H9 (cell line): ENCODE measurements at regions not wholly inside any gene's neighbourhood (a gene's known extent, or its start where the extent isn't known, plus 50 kb on each side); places are given as distances from the start of the nearest gene placed in this dataset.

Experiments
- DNase-seq: peaks from one replicate; pipeline ENCODE4 v3.0.0-alpha.2; 2017
- H2AFZ ChIP-seq: one replicate; pipeline ENCODE4 v1.6.1; 2013; ENCODE audit warnings: mild to moderate bottlenecking, low read length, control low read depth, moderate library complexity
- H2AK5ac ChIP-seq: 2 replicates; pipeline ENCODE4 v1.6.1; 2013; ENCODE audit warnings: low read length, control low read depth, mixed read lengths; ENCODE audit not compliant: insufficient read length
- H2BK120ac ChIP-seq: one replicate; pipeline ENCODE4 v1.6.1; 2013; ENCODE audit warnings: low read depth, mild to moderate bottlenecking, low read length, control low read depth, inconsistent platforms; ENCODE audit not compliant: poor library complexity, severe bottlenecking
- H2BK12ac ChIP-seq: 2 replicates; pipeline ENCODE4 v1.6.1; 2013; ENCODE audit warnings: low read length, control low read depth, mixed read lengths, low read depth; ENCODE audit not compliant: insufficient read length
- H2BK15ac ChIP-seq: 2 replicates; pipeline ENCODE4 v1.6.1; 2013; ENCODE audit warnings: low read depth, low read length, control low read depth
- H2BK20ac ChIP-seq: one replicate; pipeline ENCODE4 v1.6.1; 2013; ENCODE audit warnings: low read depth, mild to moderate bottlenecking, low read length, control low read depth, inconsistent platforms; ENCODE audit not compliant: poor library complexity, severe bottlenecking
- H2BK5ac ChIP-seq: 2 replicates; pipeline ENCODE4 v1.6.1; 2013; ENCODE audit warnings: low read length, control low read depth, mixed read lengths; ENCODE audit not compliant: insufficient read length
- H3K14ac ChIP-seq: 2 replicates; pipeline ENCODE4 v1.6.1; 2013; ENCODE audit warnings: low read length, control low read depth; ENCODE audit not compliant: insufficient read depth
- H3K18ac ChIP-seq: 2 replicates; pipeline ENCODE4 v1.6.1; 2013; ENCODE audit warnings: low read depth, mild to moderate bottlenecking, mixed read lengths, low read length, control low read depth; ENCODE audit not compliant: insufficient read length
- H3K23ac ChIP-seq: 2 replicates; pipeline ENCODE4 v1.6.1; 2013; ENCODE audit warnings: low read length, control low read depth, mixed read lengths, low read depth; ENCODE audit not compliant: insufficient read length
- H3K23me2 ChIP-seq: 2 replicates; pipeline ENCODE4 v1.6.1; 2013; ENCODE audit warnings: low read depth, mild to moderate bottlenecking, mixed read lengths, low read length, control low read depth; ENCODE audit not compliant: insufficient read length, poor library complexity, severe bottlenecking
- H3K27ac ChIP-seq: 2 replicates; pipeline ENCODE4 v1.5.1; 2013; ENCODE audit warnings: low read length, control low read depth, mixed read lengths, low read depth; ENCODE audit not compliant: insufficient read length
- H3K27me3 ChIP-seq: 2 replicates; pipeline ENCODE4 v1.6.1; 2013; ENCODE audit warnings: low read length, control low read depth, inconsistent platforms; ENCODE audit not compliant: insufficient read depth
- H3K4ac ChIP-seq: 2 replicates; pipeline ENCODE4 v1.6.1; 2013; ENCODE audit warnings: low read depth, mild to moderate bottlenecking, control low read depth, inconsistent platforms, low read length, moderate library complexity
- H3K4me1 ChIP-seq: 2 replicates; pipeline ENCODE4 v1.6.1; 2013; ENCODE audit warnings: low read length, control low read depth, inconsistent platforms; ENCODE audit not compliant: insufficient read depth
- H3K4me2 ChIP-seq: 2 replicates; pipeline ENCODE4 v1.6.1; 2013; ENCODE audit warnings: low read length, control low read depth, mixed read lengths; ENCODE audit not compliant: insufficient read length, insufficient read depth
- H3K56ac ChIP-seq: 2 replicates; pipeline ENCODE4 v1.6.1; 2013; ENCODE audit warnings: low read depth, mild to moderate bottlenecking, mixed read lengths, low read length, control low read depth; ENCODE audit not compliant: insufficient read length
- H3K79me1 ChIP-seq: 2 replicates; pipeline ENCODE4 v1.6.1; 2013; ENCODE audit warnings: low read depth, mild to moderate bottlenecking, moderate library complexity, low read length, control low read depth, inconsistent platforms; ENCODE audit not compliant: insufficient read depth, poor library complexity, severe bottlenecking
- H3K79me2 ChIP-seq: 2 replicates; pipeline ENCODE4 v1.6.1; 2013; ENCODE audit warnings: low read length, control low read depth, inconsistent platforms; ENCODE audit not compliant: insufficient read depth
- H3K9ac ChIP-seq: 2 replicates; pipeline ENCODE4 v1.6.1; 2013; ENCODE audit warnings: low read length, control low read depth, mixed read lengths; ENCODE audit not compliant: insufficient read length; ENCODE audit errors: extremely low read depth
- H3K9me3 ChIP-seq: one replicate; pipeline ENCODE4 v1.6.1; 2013; ENCODE audit warnings: low read depth, low read length, inconsistent platforms; ENCODE audit not compliant: control insufficient read depth
- H3T11ph ChIP-seq: one replicate; pipeline ENCODE4 v1.6.1; 2013; ENCODE audit warnings: mild to moderate bottlenecking, low read length, control low read depth, inconsistent platforms
- H4K20me1 ChIP-seq: one replicate; pipeline ENCODE4 v1.6.1; 2013; ENCODE audit not compliant: control insufficient read depth, insufficient read length, insufficient read depth
- H4K5ac ChIP-seq: 2 replicates; pipeline ENCODE4 v1.6.1; 2013; ENCODE audit warnings: low read depth, mild to moderate bottlenecking, mixed read lengths, low read length, control low read depth; ENCODE audit not compliant: insufficient read length
- H4K8ac ChIP-seq: replicated peaks from 2 replicates; pipeline ENCODE4 v1.6.1; 2013; ENCODE audit warnings: low read length, control low read depth, mixed read lengths, low read depth; ENCODE audit not compliant: insufficient read length
- H4K91ac ChIP-seq: 2 replicates; pipeline ENCODE4 v1.6.1; 2013; ENCODE audit warnings: low read depth, mild to moderate bottlenecking, moderate library complexity, mixed read lengths, low read length, control low read depth; ENCODE audit not compliant: insufficient read length
- H3K27ac Mint-ChIP-seq, 3 experiments: 2 replicates in 2 of 3; 3 replicates in 1 of 3; pipeline ENCODE4 v1.8.0; 2020 to 2021; ENCODE audit warnings: mixed read lengths in 3 of 3, mild to moderate bottlenecking in 1 of 3, moderate library complexity in 1 of 3
- H3K27me3 Mint-ChIP-seq: 2 replicates; pipeline ENCODE4 v1.8.0; 2021; ENCODE audit warnings: low read depth, mild to moderate bottlenecking, moderate library complexity, mixed read lengths
- H3K36me3 Mint-ChIP-seq, 3 experiments: 2 replicates in 2 of 3; 3 replicates in 1 of 3; pipeline ENCODE4 v1.8.0; 2020 to 2021; ENCODE audit warnings: low read depth in 3 of 3, mixed read lengths in 3 of 3; ENCODE audit not compliant: insufficient read depth in 1 of 3
- H3K4me1 Mint-ChIP-seq, 2 experiments: 2 replicates each; pipeline ENCODE4 v1.8.0; 2020; ENCODE audit warnings: mixed read lengths in 2 of 2
- H3K4me3 Mint-ChIP-seq, 2 experiments: 2 replicates in 1 of 2; 3 replicates in 1 of 2; pipeline ENCODE4 v1.8.0; 2020 to 2021; ENCODE audit warnings: mild to moderate bottlenecking in 2 of 2, mixed read lengths in 2 of 2, moderate library complexity in 1 of 2
- H3K9me3 Mint-ChIP-seq, 2 experiments: 2 replicates in 1 of 2; 3 replicates in 1 of 2; pipeline ENCODE4 v1.8.0; 2020; ENCODE audit warnings: mild to moderate bottlenecking in 2 of 2, mixed read lengths in 2 of 2, moderate library complexity in 1 of 2
- WGBS: extraction: QIAGEN DNeasy Blood & Tissue Kit; methylation state at CpG from one replicate; pipeline ENCODE4 v1.1.7; 2013; ENCODE audit warnings: missing lambda C conversion rate, low lambda C conversion rate, mixed read lengths; ENCODE audit not compliant: insufficient read length; ENCODE audit errors: extremely low coverage; 5-methylcytosine and 5-hydroxymethylcytosine counted together
- TF ChIP-seq, protein P1 (sequence below): fragments of 200-600 bp; sonication (generic); conservative IDR thresholded peaks from 3 replicates; pipeline ENCODE4 v1.8.0; 2021; ENCODE audit warnings: antibody characterized with exemption, mild to moderate bottlenecking

DNA sequence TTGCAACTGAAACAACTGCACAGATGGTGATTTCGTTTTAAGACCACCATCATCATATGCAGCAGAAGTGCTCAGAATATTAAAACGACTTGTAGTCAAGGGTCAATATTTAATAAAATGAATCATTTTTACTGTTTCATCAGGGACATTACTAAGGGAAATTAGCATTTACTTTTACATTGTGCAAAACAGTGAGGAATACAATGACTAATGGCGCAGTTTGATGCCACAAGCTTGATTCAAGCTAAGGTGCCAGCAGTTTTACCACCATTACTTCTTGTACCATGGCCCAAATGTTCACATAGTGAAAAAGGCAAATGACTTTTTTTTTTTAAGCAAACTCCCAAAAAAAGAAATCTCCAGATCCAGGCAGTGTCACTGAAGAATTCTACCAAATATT lies 277.4 kb upstream of the CHRNA7 start:
- Histone ChIP-seq H2BK12ac (no peak overlapping the region), H2BK15ac (no peak overlapping the region), H3K18ac (no peak overlapping the region), H3K79me1 (no peaks in the 10 kb centered on the region), H3K27ac (no peak overlapping the region), H3K4me2 (no peak overlapping the region), H4K20me1 (no peaks in the 10 kb centered on the region), H3K9me3 (no peaks in the 10 kb centered on the region), H3K4ac (no peak overlapping the region), H2BK5ac (no peak overlapping the region), H3K79me2 (no peaks in the 10 kb centered on the region), H4K8ac (no peak overlapping the region), H2AK5ac (no peak overlapping the region), H3K56ac (no peak overlapping the region), H2AFZ (no peak overlapping the region), H2BK20ac (no peak overlapping the region), H3K14ac (no peak overlapping the region), H4K5ac (no peak overlapping the region), H3K27me3 (no peaks in the 10 kb centered on the region), H2BK120ac (no peak overlapping the region), H3K23me2 (no peaks in the 10 kb centered on the region), H3K9ac (no peak overlapping the region), H4K91ac (no peak overlapping the region), H3K23ac (no peak overlapping the region), H3T11ph (no peak overlapping the region), H3K4me1 (no peaks in the 10 kb centered on the region)
- TF ChIP-seq, protein P1, sequence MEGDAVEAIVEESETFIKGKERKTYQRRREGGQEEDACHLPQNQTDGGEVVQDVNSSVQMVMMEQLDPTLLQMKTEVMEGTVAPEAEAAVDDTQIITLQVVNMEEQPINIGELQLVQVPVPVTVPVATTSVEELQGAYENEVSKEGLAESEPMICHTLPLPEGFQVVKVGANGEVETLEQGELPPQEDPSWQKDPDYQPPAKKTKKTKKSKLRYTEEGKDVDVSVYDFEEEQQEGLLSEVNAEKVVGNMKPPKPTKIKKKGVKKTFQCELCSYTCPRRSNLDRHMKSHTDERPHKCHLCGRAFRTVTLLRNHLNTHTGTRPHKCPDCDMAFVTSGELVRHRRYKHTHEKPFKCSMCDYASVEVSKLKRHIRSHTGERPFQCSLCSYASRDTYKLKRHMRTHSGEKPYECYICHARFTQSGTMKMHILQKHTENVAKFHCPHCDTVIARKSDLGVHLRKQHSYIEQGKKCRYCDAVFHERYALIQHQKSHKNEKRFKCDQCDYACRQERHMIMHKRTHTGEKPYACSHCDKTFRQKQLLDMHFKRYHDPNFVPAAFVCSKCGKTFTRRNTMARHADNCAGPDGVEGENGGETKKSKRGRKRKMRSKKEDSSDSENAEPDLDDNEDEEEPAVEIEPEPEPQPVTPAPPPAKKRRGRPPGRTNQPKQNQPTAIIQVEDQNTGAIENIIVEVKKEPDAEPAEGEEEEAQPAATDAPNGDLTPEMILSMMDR = no peak
- Mint-ChIP-seq H3K4me1 (no peaks in the 10 kb centered on the region), H3K36me3 (no peaks in the 10 kb centered on the region), H3K4me3 (no peak overlapping the region), H3K27ac (no peak overlapping the region), H3K27me3 (no peaks in the 10 kb centered on the region; the same call in 1 of the 2 replicates), H3K9me3 (no peaks in the 10 kb centered on the region)
- no peak for DNase-seq
- WGBS = no CpG with 5 or more reads among the region's 3 CpGs
